Endothelial cell of umbilical vein (primary cell): ENCODE measurements at regions not wholly inside any gene's neighbourhood (a gene's known extent, or its start where the extent isn't known, plus 50 kb on each side); places are given as distances from the start of the nearest gene placed in this dataset.

Source experiments
- BruUV-seq: library from RNA; stranded (reverse); fragments of 400-500 nt; replicated peaks from 2 replicates; lab custom pipeline; 2021; lab: Mats Ljungman, UMichigan
- CTCF ChIA-PET: fragments of 300-600, 350-600 bp; sonication (Branson Sonifier 250); formaldehyde crosslinking; loops from one replicate; lab custom pipeline; 2021; ENCODE audit warnings: antibody characterized with exemption, inconsistent platforms; lab: Charles Lee
- POLR2A ChIA-PET: fragments of 300-600, 350-600 bp; sonication (Branson Sonifier 250); formaldehyde crosslinking; loops from one replicate; lab custom pipeline; 2021; ENCODE audit warnings: antibody characterized with exemption, inconsistent platforms; lab: Charles Lee
- DNase-seq: peaks from one replicate; pipeline ENCODE4 v3.0.0-alpha.2; 2011; ENCODE audit warnings: low read depth, low spot score
- FAIRE-seq: peaks from 2 replicates; lab custom pipeline; 2011; peaks lifted over from hg19 to GRCh38; lab: Jason Lieb, UNC
- H2AFZ ChIP-seq: 2 replicates; pipeline ENCODE4 v1.6.0; 2012; ENCODE audit warnings: low read depth, low read length, control low read depth, inconsistent platforms
- H3K27ac ChIP-seq: 2 replicates; pipeline ENCODE4 v1.5.1; 2011; ENCODE audit warnings: low read depth, mild to moderate bottlenecking, control low read depth, low read length, moderate library complexity; ENCODE audit not compliant: insufficient read depth
- H3K27me3 ChIP-seq, 2 experiments: 2 replicates each; pipeline versions ENCODE4 v1.6.0 to v1.6.1; 2011; ENCODE audit warnings: low read length in 2 of 2, mixed read lengths in 1 of 2; ENCODE audit not compliant: control insufficient read depth in 2 of 2, insufficient read depth in 2 of 2
- H3K36me3 ChIP-seq, 2 experiments: 2 replicates in 1 of 2; 3 replicates in 1 of 2; pipeline ENCODE4 v1.5.1; 2011; ENCODE audit warnings: low read length in 2 of 2, mild to moderate bottlenecking in 1 of 2, moderate library complexity in 1 of 2; ENCODE audit not compliant: control insufficient read depth in 2 of 2, insufficient read depth in 2 of 2; ENCODE audit errors: extremely low read depth in 1 of 2
- H3K4me1 ChIP-seq: 3 replicates; pipeline ENCODE4 v1.5.1; 2011; ENCODE audit warnings: mild to moderate bottlenecking, low read length; ENCODE audit not compliant: control insufficient read depth, insufficient read depth; ENCODE audit errors: extremely low read depth
- H3K4me2 ChIP-seq: 2 replicates; pipeline ENCODE4 v1.6.1; 2011; ENCODE audit warnings: low read length, control low read depth, mixed read lengths; ENCODE audit not compliant: insufficient read depth
- H3K4me3 ChIP-seq, 3 experiments: fragments of 200-600 bp in 1 of 3; sonication (generic), shearing (Covaris generic) in 1 of 3; replicated peaks in 1 of 3; 2 replicates each; pipeline ENCODE4 v1.5.1; 2011 to 2016; ENCODE audit warnings: control low read depth in 3 of 3, low read length in 3 of 3, mild to moderate bottlenecking in 2 of 3, inconsistent platforms in 1 of 3, low read depth in 1 of 3, moderate library complexity in 1 of 3; ENCODE audit not compliant: insufficient read depth in 1 of 3
- H3K79me2 ChIP-seq: 2 replicates; pipeline ENCODE4 v1.6.0; 2012; ENCODE audit warnings: low read length, inconsistent platforms; ENCODE audit not compliant: control insufficient read depth, insufficient read depth
- H3K9ac ChIP-seq: replicated peaks from 2 replicates; pipeline ENCODE3; 2011; ENCODE audit warnings: low read length, control low read depth; ENCODE audit not compliant: insufficient read depth; ENCODE audit errors: extremely low read depth
- H3K9me1 ChIP-seq: replicated peaks from 3 replicates; pipeline ENCODE4 v1.6.0; 2011; ENCODE audit warnings: mild to moderate bottlenecking, low read length; ENCODE audit not compliant: control insufficient read depth, insufficient read depth; ENCODE audit errors: extremely low read depth
- H3K9me3 ChIP-seq: replicated peaks from 2 replicates; pipeline ENCODE4 v1.5.1; 2012; ENCODE audit warnings: low read length, inconsistent platforms; ENCODE audit not compliant: control insufficient read depth, insufficient read depth
- H4K20me1 ChIP-seq: replicated peaks from 2 replicates; pipeline ENCODE3; 2011; ENCODE audit warnings: mild to moderate bottlenecking, low read length; ENCODE audit not compliant: control insufficient read depth, insufficient read depth; ENCODE audit errors: extremely low read depth
- CTCF ChIP-seq, 2 donors: IDR thresholded peaks; 1 replicate in 1 of 2; 2 replicates in 1 of 2; pipeline ENCODE4 v1.5.1; 2011; ENCODE audit warnings: low read length in 2 of 2, mild to moderate bottlenecking in 2 of 2, moderate library complexity in 2 of 2, control low read depth in 1 of 2, inconsistent platforms in 1 of 2, low read depth in 1 of 2; ENCODE audit not compliant: insufficient read depth in 1 of 2; ENCODE audit errors: extremely low read depth in 1 of 2
- EZH2 ChIP-seq: IDR thresholded peaks from 2 replicates; pipeline ENCODE4 v1.6.1; 2012; ENCODE audit warnings: borderline replicate concordance, low read depth, mild to moderate bottlenecking, moderate library complexity, low read length, inconsistent platforms; ENCODE audit not compliant: severe bottlenecking
- FOS ChIP-seq: IDR thresholded peaks from 2 replicates; pipeline ENCODE4 v1.6.1; 2011; ENCODE audit warnings: mild to moderate bottlenecking, low read length, moderate library complexity, borderline replicate concordance; ENCODE audit not compliant: insufficient read depth
- GATA2 ChIP-seq: IDR thresholded peaks from 2 replicates; pipeline ENCODE4 v1.7.0; 2011; ENCODE audit warnings: low read depth, mild to moderate bottlenecking, moderate library complexity, mixed read lengths, low read length; ENCODE audit not compliant: insufficient read length, insufficient read depth
- JUN ChIP-seq: IDR thresholded peaks from 2 replicates; pipeline ENCODE4 v1.6.1; 2011; ENCODE audit warnings: borderline replicate concordance, low read depth; ENCODE audit not compliant: insufficient read length, insufficient read depth
- MAX ChIP-seq: IDR thresholded peaks from 2 replicates; pipeline ENCODE4 v1.6.1; 2011; ENCODE audit not compliant: insufficient read depth, insufficient read length
- MYC ChIP-seq: IDR thresholded peaks from one replicate; pipeline ENCODE4 v1.6.1; 2011; ENCODE audit warnings: mild to moderate bottlenecking, low read depth, low read length
- POLR2A ChIP-seq: IDR thresholded peaks from 2 replicates; pipeline ENCODE4 v1.6.1; 2012; ENCODE audit warnings: low read depth, mild to moderate bottlenecking, control low read depth, low read length
- POLR2AphosphoS5 ChIP-seq: IDR thresholded peaks from 2 replicates; pipeline ENCODE4 v1.6.1; 2012; ENCODE audit warnings: low read depth, mild to moderate bottlenecking, control low read depth, low read length, moderate library complexity; ENCODE audit not compliant: insufficient read depth
- dilution Hi-C: fragments of 300-500 bp; cut with MboI; formaldehyde crosslinking; loops from one replicate; pipeline ENCODE4 v1.15.0; 2019; ENCODE audit warnings: low sequenced_read_pairs; ENCODE audit not compliant: extremely low pct_ligation_motif_present
- intact Hi-C: fragments of 100-400 bp; cut with micrococcal nuclease; formaldehyde crosslinking; loops from one replicate; pipeline ENCODE4 v1.10.0; 2022

GRCh38 chr4:151906438-151906837 is 145.6 kb upstream of the GATB start:
- Histone ChIP-seq H3K4me3 (no peak overlapping the region), H3K27ac (no peak overlapping the region), H3K4me2 (no peak overlapping the region), H3K9ac (no peak overlapping the region), H3K9me3 (no peaks in the 10 kb centered on the region), H2AFZ (no peak overlapping the region), H3K36me3 (no peaks in the 10 kb centered on the region), H3K79me2 (no peaks in the 10 kb centered on the region), H4K20me1 (no peaks in the 10 kb centered on the region), H3K9me1 (no peaks in the 10 kb centered on the region), H3K27me3 (peaks cover 0 to 2% of the 10 kb centered on the region in 2 experiments), H3K4me1 (no peaks in the 10 kb centered on the region)
- BruUV-seq: no TSS peak
- CTCF ChIA-PET: no interaction called here
- TF ChIP-seq GATA2 (no peak), FOS (no peak), POLR2A (no peak), MYC (no peak), POLR2AphosphoS5 (no peak), JUN (no peak), MAX (no peak), CTCF (IDR thresholded peaks at IDR 0.05; ENCODE audit: extremely low read depth in 1 of 2, insufficient read depth in 1 of 2, low read depth in 1 of 2, low read length in 2 of 2) (no peak), EZH2 (no peak)
- no peak for DNase-seq
- intact Hi-C loops (no loop called here), dilution Hi-C loops (no loop called here)
- FAIRE-seq: no peak
- POLR2A ChIA-PET: no interaction called here
